ENCODE measurements at regions not wholly inside any gene's neighbourhood (a gene's known extent, or its start where the extent isn't known, plus 50 kb on each side); places are given as distances from the start of the nearest gene placed in this dataset.

GRCh38 chr4:11842620-11843263 is 414.0 kb upstream of the HS3ST1 start:
- TF ChIP-seq, protein P1, sequence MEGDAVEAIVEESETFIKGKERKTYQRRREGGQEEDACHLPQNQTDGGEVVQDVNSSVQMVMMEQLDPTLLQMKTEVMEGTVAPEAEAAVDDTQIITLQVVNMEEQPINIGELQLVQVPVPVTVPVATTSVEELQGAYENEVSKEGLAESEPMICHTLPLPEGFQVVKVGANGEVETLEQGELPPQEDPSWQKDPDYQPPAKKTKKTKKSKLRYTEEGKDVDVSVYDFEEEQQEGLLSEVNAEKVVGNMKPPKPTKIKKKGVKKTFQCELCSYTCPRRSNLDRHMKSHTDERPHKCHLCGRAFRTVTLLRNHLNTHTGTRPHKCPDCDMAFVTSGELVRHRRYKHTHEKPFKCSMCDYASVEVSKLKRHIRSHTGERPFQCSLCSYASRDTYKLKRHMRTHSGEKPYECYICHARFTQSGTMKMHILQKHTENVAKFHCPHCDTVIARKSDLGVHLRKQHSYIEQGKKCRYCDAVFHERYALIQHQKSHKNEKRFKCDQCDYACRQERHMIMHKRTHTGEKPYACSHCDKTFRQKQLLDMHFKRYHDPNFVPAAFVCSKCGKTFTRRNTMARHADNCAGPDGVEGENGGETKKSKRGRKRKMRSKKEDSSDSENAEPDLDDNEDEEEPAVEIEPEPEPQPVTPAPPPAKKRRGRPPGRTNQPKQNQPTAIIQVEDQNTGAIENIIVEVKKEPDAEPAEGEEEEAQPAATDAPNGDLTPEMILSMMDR (IDR thresholded peaks at IDR 0.05), result no peak
- no peak for TF ChIP-seq ZMAT4 (CRISPR knock-in tag; IDR thresholded peaks at IDR 0.05)
- TF ChIP-seq, protein P2, sequence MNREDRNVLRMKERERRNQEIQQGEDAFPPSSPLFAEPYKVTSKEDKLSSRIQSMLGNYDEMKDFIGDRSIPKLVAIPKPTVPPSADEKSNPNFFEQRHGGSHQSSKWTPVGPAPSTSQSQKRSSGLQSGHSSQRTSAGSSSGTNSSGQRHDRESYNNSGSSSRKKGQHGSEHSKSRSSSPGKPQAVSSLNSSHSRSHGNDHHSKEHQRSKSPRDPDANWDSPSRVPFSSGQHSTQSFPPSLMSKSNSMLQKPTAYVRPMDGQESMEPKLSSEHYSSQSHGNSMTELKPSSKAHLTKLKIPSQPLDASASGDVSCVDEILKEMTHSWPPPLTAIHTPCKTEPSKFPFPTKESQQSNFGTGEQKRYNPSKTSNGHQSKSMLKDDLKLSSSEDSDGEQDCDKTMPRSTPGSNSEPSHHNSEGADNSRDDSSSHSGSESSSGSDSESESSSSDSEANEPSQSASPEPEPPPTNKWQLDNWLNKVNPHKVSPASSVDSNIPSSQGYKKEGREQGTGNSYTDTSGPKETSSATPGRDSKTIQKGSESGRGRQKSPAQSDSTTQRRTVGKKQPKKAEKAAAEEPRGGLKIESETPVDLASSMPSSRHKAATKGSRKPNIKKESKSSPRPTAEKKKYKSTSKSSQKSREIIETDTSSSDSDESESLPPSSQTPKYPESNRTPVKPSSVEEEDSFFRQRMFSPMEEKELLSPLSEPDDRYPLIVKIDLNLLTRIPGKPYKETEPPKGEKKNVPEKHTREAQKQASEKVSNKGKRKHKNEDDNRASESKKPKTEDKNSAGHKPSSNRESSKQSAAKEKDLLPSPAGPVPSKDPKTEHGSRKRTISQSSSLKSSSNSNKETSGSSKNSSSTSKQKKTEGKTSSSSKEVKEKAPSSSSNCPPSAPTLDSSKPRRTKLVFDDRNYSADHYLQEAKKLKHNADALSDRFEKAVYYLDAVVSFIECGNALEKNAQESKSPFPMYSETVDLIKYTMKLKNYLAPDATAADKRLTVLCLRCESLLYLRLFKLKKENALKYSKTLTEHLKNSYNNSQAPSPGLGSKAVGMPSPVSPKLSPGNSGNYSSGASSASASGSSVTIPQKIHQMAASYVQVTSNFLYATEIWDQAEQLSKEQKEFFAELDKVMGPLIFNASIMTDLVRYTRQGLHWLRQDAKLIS (CRISPR knock-in tag; IDR thresholded peaks at IDR 0.05; ENCODE audit: borderline replicate concordance), result no peak
- TF ChIP-seq HMGXB4 (CRISPR knock-in tag; IDR thresholded peaks at IDR 0.05), result no peak
- TF ChIP-seq, protein P3, sequence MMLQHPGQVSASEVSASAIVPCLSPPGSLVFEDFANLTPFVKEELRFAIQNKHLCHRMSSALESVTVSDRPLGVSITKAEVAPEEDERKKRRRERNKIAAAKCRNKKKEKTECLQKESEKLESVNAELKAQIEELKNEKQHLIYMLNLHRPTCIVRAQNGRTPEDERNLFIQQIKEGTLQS (CRISPR knock-in tag; conservative IDR thresholded peaks at IDR 0.05), result no peak
- TF ChIP-seq USF2 (CRISPR knock-in tag; IDR thresholded peaks at IDR 0.05), result no peak
- TF ChIP-seq NFATC4 (CRISPR knock-in tag; IDR thresholded peaks at IDR 0.05), result no peak
- TF ChIP-seq CREB1 (CRISPR knock-in tag; IDR thresholded peaks at IDR 0.05), result no peak
- TF ChIP-seq, protein P4, sequence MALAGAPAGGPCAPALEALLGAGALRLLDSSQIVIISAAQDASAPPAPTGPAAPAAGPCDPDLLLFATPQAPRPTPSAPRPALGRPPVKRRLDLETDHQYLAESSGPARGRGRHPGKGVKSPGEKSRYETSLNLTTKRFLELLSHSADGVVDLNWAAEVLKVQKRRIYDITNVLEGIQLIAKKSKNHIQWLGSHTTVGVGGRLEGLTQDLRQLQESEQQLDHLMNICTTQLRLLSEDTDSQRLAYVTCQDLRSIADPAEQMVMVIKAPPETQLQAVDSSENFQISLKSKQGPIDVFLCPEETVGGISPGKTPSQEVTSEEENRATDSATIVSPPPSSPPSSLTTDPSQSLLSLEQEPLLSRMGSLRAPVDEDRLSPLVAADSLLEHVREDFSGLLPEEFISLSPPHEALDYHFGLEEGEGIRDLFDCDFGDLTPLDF (CRISPR knock-in tag; IDR thresholded peaks at IDR 0.05), result no peak
- no peak for TF ChIP-seq ESRRA (CRISPR knock-in tag; IDR thresholded peaks at IDR 0.05; ENCODE audit: borderline replicate concordance)
